Mesothelial cell of epicardium (in vitro differentiated cells): ENCODE measurements at regions not wholly inside any gene's neighbourhood (a gene's known extent, or its start where the extent isn't known, plus 50 kb on each side); places are given as distances from the start of the nearest gene placed in this dataset.
"Not testable (repeated sequence)": the region's sequence is repeated elsewhere in the genome, so short reads cannot be mapped to it uniquely, and the experiment has no call there.

Experiments used
- DNase-seq, 2 experiments: peaks; one replicate each; pipeline ENCODE4 v3.0.0; 2021; ENCODE audit warnings: low spot score in 2 of 2; ENCODE audit not compliant: unreplicated experiment in 2 of 2
- H3K27ac Mint-ChIP-seq: 2 replicates; pipeline ENCODE4 v1.8.0; 2021; ENCODE audit warnings: mixed read lengths
- H3K27me3 Mint-ChIP-seq: 2 replicates; pipeline ENCODE4 v1.8.0; 2021; ENCODE audit warnings: low read depth, mixed read lengths
- H3K36me3 Mint-ChIP-seq: 2 replicates; pipeline ENCODE4 v1.8.0; 2021; ENCODE audit warnings: mixed read lengths
- H3K4me1 Mint-ChIP-seq: 2 replicates; pipeline ENCODE4 v1.8.0; 2021; ENCODE audit warnings: mixed read lengths
- H3K4me3 Mint-ChIP-seq: 2 replicates; pipeline ENCODE4 v1.8.0; 2021; ENCODE audit warnings: mild to moderate bottlenecking, moderate library complexity, mixed read lengths
- H3K9me3 Mint-ChIP-seq: 2 replicates; pipeline ENCODE4 v1.8.0; 2021; ENCODE audit warnings: mixed read lengths
- CTCF ChIP-seq: fragments of 200-600 bp; sonication (generic); IDR thresholded peaks from one replicate; pipeline ENCODE4 v1.5.0; 2021; ENCODE audit warnings: antibody characterized with exemption; ENCODE audit not compliant: unreplicated experiment

- no peak overlapping the region for H3K4me3 Mint-ChIP-seq
- TF ChIP-seq CTCF = no peak
- H3K27ac Mint-ChIP-seq = no peak overlapping the region
- no peaks in the 10 kb centered on the region for H3K36me3 Mint-ChIP-seq
- no peak for DNase-seq
- peaks cover 2% of the 10 kb centered on the region for H3K4me1 Mint-ChIP-seq
- H3K27me3 Mint-ChIP-seq = no peaks in the 10 kb centered on the region
- H3K9me3 Mint-ChIP-seq = peaks cover 6% of the 10 kb centered on the region
These were observed 356.4 kb downstream of the NR2F1-AS1 start for GRCh38 chr5:93224624-93225023.

- no peaks in the 10 kb centered on the region for H3K36me3 Mint-ChIP-seq
- no peak overlapping the region for H3K27ac Mint-ChIP-seq
- H3K9me3 Mint-ChIP-seq = no peaks in the 10 kb centered on the region
- TF ChIP-seq CTCF = no peak
- no peak for DNase-seq
- no peak overlapping the region for H3K4me3 Mint-ChIP-seq
- H3K27me3 Mint-ChIP-seq = no peaks in the 10 kb centered on the region
- H3K4me1 Mint-ChIP-seq = peaks cover 3% of the 10 kb centered on the region
These were observed 359.2 kb downstream of the NR2F1-AS1 start for GRCh38 chr5:93221773-93222172.

- DNase-seq = no peak
These were observed 360.6 kb downstream of the NR2F1-AS1 start for GRCh38 chr5:93220431-93220830.

GRCh38 chr5:93219641-93220145 is 361.3 kb downstream of the NR2F1-AS1 start:
- no peaks in the 10 kb centered on the region for H3K27me3 Mint-ChIP-seq
- no peak for TF ChIP-seq CTCF
- H3K4me3 Mint-ChIP-seq = no peak overlapping the region
- no peak for DNase-seq
- H3K9me3 Mint-ChIP-seq = no peaks in the 10 kb centered on the region
- no peaks in the 10 kb centered on the region for H3K36me3 Mint-ChIP-seq
- H3K4me1 Mint-ChIP-seq = peaks cover 3% of the 10 kb centered on the region
- H3K27ac Mint-ChIP-seq = peak overlapping the region; percentile 21

More at GRCh38 chr5:93220431-93220830, 360.6 kb downstream of the NR2F1-AS1 start:
- H3K36me3 Mint-ChIP-seq = no peaks in the 10 kb centered on the region
- no peak overlapping the region for H3K4me3 Mint-ChIP-seq
- H3K27ac Mint-ChIP-seq = no peak overlapping the region
- no peaks in the 10 kb centered on the region for H3K27me3 Mint-ChIP-seq
- no peaks in the 10 kb centered on the region for H3K9me3 Mint-ChIP-seq
- no peak for TF ChIP-seq CTCF
- H3K4me1 Mint-ChIP-seq = peaks cover 3% of the 10 kb centered on the region

- not testable (repeated sequence) for DNase-seq, H3K36me3 Mint-ChIP-seq, H3K27me3 Mint-ChIP-seq, H3K27ac Mint-ChIP-seq, H3K4me1 Mint-ChIP-seq, H3K4me3 Mint-ChIP-seq, H3K9me3 Mint-ChIP-seq
These were observed 367.8 kb downstream of the NR2F1-AS1 start for GRCh38 chr5:93213111-93213794.

- Mint-ChIP-seq H3K27ac (no peak overlapping the region), H3K36me3 (no peaks in the 10 kb centered on the region)
These were observed 371.5 kb downstream of the NR2F1-AS1 start for GRCh38 chr5:93209476-93209875.

More at GRCh38 chr5:93209476-93209875, 371.5 kb downstream of the NR2F1-AS1 start:
- H3K4me1 Mint-ChIP-seq = peaks cover 21% of the 10 kb centered on the region
- no peak for TF ChIP-seq CTCF
- DNase-seq = no peak
- no peak overlapping the region for H3K4me3 Mint-ChIP-seq
- no peaks in the 10 kb centered on the region for H3K27me3 Mint-ChIP-seq
- peaks cover 7% of the 10 kb centered on the region for H3K9me3 Mint-ChIP-seq
